H9 (cell line): ENCODE measurements at regions not wholly inside any gene's neighbourhood (a gene's known extent, or its start where the extent isn't known, plus 50 kb on each side); places are given as distances from the start of the nearest gene placed in this dataset.

ENCODE experiments used
- DNase-seq: peaks from one replicate; pipeline ENCODE4 v3.0.0-alpha.2; 2017
- H2AFZ ChIP-seq: one replicate; pipeline ENCODE4 v1.6.1; 2013; ENCODE audit warnings: mild to moderate bottlenecking, low read length, control low read depth, moderate library complexity
- H2AK5ac ChIP-seq: 2 replicates; pipeline ENCODE4 v1.6.1; 2013; ENCODE audit warnings: low read length, control low read depth, mixed read lengths; ENCODE audit not compliant: insufficient read length
- H2BK120ac ChIP-seq: one replicate; pipeline ENCODE4 v1.6.1; 2013; ENCODE audit warnings: low read depth, mild to moderate bottlenecking, low read length, control low read depth, inconsistent platforms; ENCODE audit not compliant: poor library complexity, severe bottlenecking
- H2BK12ac ChIP-seq: 2 replicates; pipeline ENCODE4 v1.6.1; 2013; ENCODE audit warnings: low read length, control low read depth, mixed read lengths, low read depth; ENCODE audit not compliant: insufficient read length
- H2BK15ac ChIP-seq: 2 replicates; pipeline ENCODE4 v1.6.1; 2013; ENCODE audit warnings: low read depth, low read length, control low read depth
- H2BK20ac ChIP-seq: one replicate; pipeline ENCODE4 v1.6.1; 2013; ENCODE audit warnings: low read depth, mild to moderate bottlenecking, low read length, control low read depth, inconsistent platforms; ENCODE audit not compliant: poor library complexity, severe bottlenecking
- H2BK5ac ChIP-seq: 2 replicates; pipeline ENCODE4 v1.6.1; 2013; ENCODE audit warnings: low read length, control low read depth, mixed read lengths; ENCODE audit not compliant: insufficient read length
- H3K14ac ChIP-seq: 2 replicates; pipeline ENCODE4 v1.6.1; 2013; ENCODE audit warnings: low read length, control low read depth; ENCODE audit not compliant: insufficient read depth
- H3K18ac ChIP-seq: 2 replicates; pipeline ENCODE4 v1.6.1; 2013; ENCODE audit warnings: low read depth, mild to moderate bottlenecking, mixed read lengths, low read length, control low read depth; ENCODE audit not compliant: insufficient read length
- H3K23ac ChIP-seq: 2 replicates; pipeline ENCODE4 v1.6.1; 2013; ENCODE audit warnings: low read length, control low read depth, mixed read lengths, low read depth; ENCODE audit not compliant: insufficient read length
- H3K23me2 ChIP-seq: 2 replicates; pipeline ENCODE4 v1.6.1; 2013; ENCODE audit warnings: low read depth, mild to moderate bottlenecking, mixed read lengths, low read length, control low read depth; ENCODE audit not compliant: insufficient read length, poor library complexity, severe bottlenecking
- H3K27ac ChIP-seq: 2 replicates; pipeline ENCODE4 v1.5.1; 2013; ENCODE audit warnings: low read length, control low read depth, mixed read lengths, low read depth; ENCODE audit not compliant: insufficient read length
- H3K27me3 ChIP-seq: 2 replicates; pipeline ENCODE4 v1.6.1; 2013; ENCODE audit warnings: low read length, control low read depth, inconsistent platforms; ENCODE audit not compliant: insufficient read depth
- H3K4ac ChIP-seq: 2 replicates; pipeline ENCODE4 v1.6.1; 2013; ENCODE audit warnings: low read depth, mild to moderate bottlenecking, control low read depth, inconsistent platforms, low read length, moderate library complexity
- H3K4me1 ChIP-seq: 2 replicates; pipeline ENCODE4 v1.6.1; 2013; ENCODE audit warnings: low read length, control low read depth, inconsistent platforms; ENCODE audit not compliant: insufficient read depth
- H3K4me2 ChIP-seq: 2 replicates; pipeline ENCODE4 v1.6.1; 2013; ENCODE audit warnings: low read length, control low read depth, mixed read lengths; ENCODE audit not compliant: insufficient read length, insufficient read depth
- H3K56ac ChIP-seq: 2 replicates; pipeline ENCODE4 v1.6.1; 2013; ENCODE audit warnings: low read depth, mild to moderate bottlenecking, mixed read lengths, low read length, control low read depth; ENCODE audit not compliant: insufficient read length
- H3K79me1 ChIP-seq: 2 replicates; pipeline ENCODE4 v1.6.1; 2013; ENCODE audit warnings: low read depth, mild to moderate bottlenecking, moderate library complexity, low read length, control low read depth, inconsistent platforms; ENCODE audit not compliant: insufficient read depth, poor library complexity, severe bottlenecking
- H3K79me2 ChIP-seq: 2 replicates; pipeline ENCODE4 v1.6.1; 2013; ENCODE audit warnings: low read length, control low read depth, inconsistent platforms; ENCODE audit not compliant: insufficient read depth
- H3K9ac ChIP-seq: 2 replicates; pipeline ENCODE4 v1.6.1; 2013; ENCODE audit warnings: low read length, control low read depth, mixed read lengths; ENCODE audit not compliant: insufficient read length; ENCODE audit errors: extremely low read depth
- H3K9me3 ChIP-seq: one replicate; pipeline ENCODE4 v1.6.1; 2013; ENCODE audit warnings: low read depth, low read length, inconsistent platforms; ENCODE audit not compliant: control insufficient read depth
- H3T11ph ChIP-seq: one replicate; pipeline ENCODE4 v1.6.1; 2013; ENCODE audit warnings: mild to moderate bottlenecking, low read length, control low read depth, inconsistent platforms
- H4K20me1 ChIP-seq: one replicate; pipeline ENCODE4 v1.6.1; 2013; ENCODE audit not compliant: control insufficient read depth, insufficient read length, insufficient read depth
- H4K5ac ChIP-seq: 2 replicates; pipeline ENCODE4 v1.6.1; 2013; ENCODE audit warnings: low read depth, mild to moderate bottlenecking, mixed read lengths, low read length, control low read depth; ENCODE audit not compliant: insufficient read length
- H4K8ac ChIP-seq: replicated peaks from 2 replicates; pipeline ENCODE4 v1.6.1; 2013; ENCODE audit warnings: low read length, control low read depth, mixed read lengths, low read depth; ENCODE audit not compliant: insufficient read length
- H4K91ac ChIP-seq: 2 replicates; pipeline ENCODE4 v1.6.1; 2013; ENCODE audit warnings: low read depth, mild to moderate bottlenecking, moderate library complexity, mixed read lengths, low read length, control low read depth; ENCODE audit not compliant: insufficient read length
- H3K27ac Mint-ChIP-seq, 3 experiments: 2 replicates in 2 of 3; 3 replicates in 1 of 3; pipeline ENCODE4 v1.8.0; 2020 to 2021; ENCODE audit warnings: mixed read lengths in 3 of 3, mild to moderate bottlenecking in 1 of 3, moderate library complexity in 1 of 3
- H3K27me3 Mint-ChIP-seq: 2 replicates; pipeline ENCODE4 v1.8.0; 2021; ENCODE audit warnings: low read depth, mild to moderate bottlenecking, moderate library complexity, mixed read lengths
- H3K36me3 Mint-ChIP-seq, 3 experiments: 2 replicates in 2 of 3; 3 replicates in 1 of 3; pipeline ENCODE4 v1.8.0; 2020 to 2021; ENCODE audit warnings: low read depth in 3 of 3, mixed read lengths in 3 of 3; ENCODE audit not compliant: insufficient read depth in 1 of 3
- H3K4me1 Mint-ChIP-seq, 2 experiments: 2 replicates each; pipeline ENCODE4 v1.8.0; 2020; ENCODE audit warnings: mixed read lengths in 2 of 2
- H3K4me3 Mint-ChIP-seq, 2 experiments: 2 replicates in 1 of 2; 3 replicates in 1 of 2; pipeline ENCODE4 v1.8.0; 2020 to 2021; ENCODE audit warnings: mild to moderate bottlenecking in 2 of 2, mixed read lengths in 2 of 2, moderate library complexity in 1 of 2
- H3K9me3 Mint-ChIP-seq, 2 experiments: 2 replicates in 1 of 2; 3 replicates in 1 of 2; pipeline ENCODE4 v1.8.0; 2020; ENCODE audit warnings: mild to moderate bottlenecking in 2 of 2, mixed read lengths in 2 of 2, moderate library complexity in 1 of 2
- WGBS: extraction: QIAGEN DNeasy Blood & Tissue Kit; methylation state at CpG from one replicate; pipeline ENCODE4 v1.1.7; 2013; ENCODE audit warnings: missing lambda C conversion rate, low lambda C conversion rate, mixed read lengths; ENCODE audit not compliant: insufficient read length; ENCODE audit errors: extremely low coverage; 5-methylcytosine and 5-hydroxymethylcytosine counted together
- TF ChIP-seq, protein P1 (sequence below): fragments of 200-600 bp; sonication (generic); conservative IDR thresholded peaks from 3 replicates; pipeline ENCODE4 v1.8.0; 2021; ENCODE audit warnings: antibody characterized with exemption, mild to moderate bottlenecking

- Histone ChIP-seq H2AK5ac (no peak overlapping the region), H3K4me1 (peaks cover 2% of the 10 kb centered on the region), H4K5ac (no peak overlapping the region), H3T11ph (no peak overlapping the region), H2BK15ac (no peak overlapping the region), H3K4ac (no peak overlapping the region), H3K56ac (no peak overlapping the region), H4K20me1 (no peaks in the 10 kb centered on the region), H2BK12ac (no peak overlapping the region), H3K27ac (no peak overlapping the region), H3K79me1 (no peaks in the 10 kb centered on the region), H2AFZ (no peak overlapping the region), H2BK120ac (no peak overlapping the region), H3K79me2 (no peaks in the 10 kb centered on the region), H3K27me3 (no peaks in the 10 kb centered on the region), H3K23me2 (no peaks in the 10 kb centered on the region), H3K9ac (no peak overlapping the region), H4K91ac (no peak overlapping the region), H3K4me2 (no peak overlapping the region), H3K23ac (no peak overlapping the region), H4K8ac (no peak overlapping the region), H3K18ac (no peak overlapping the region), H3K9me3 (no peaks in the 10 kb centered on the region), H2BK20ac (no peak overlapping the region), H2BK5ac (no peak overlapping the region), H3K14ac (no peak overlapping the region)
- no CpG with 5 or more reads among the region's 5 CpGs for WGBS
- H3K27me3 Mint-ChIP-seq, result no peaks in the 10 kb centered on the region
- H3K9me3 Mint-ChIP-seq, result peaks cover 1 to 3% of the 10 kb centered on the region in 2 experiments; a peak in 1 of 5 replicates
- no peak overlapping the region for H3K27ac Mint-ChIP-seq
- TF ChIP-seq, protein P1, sequence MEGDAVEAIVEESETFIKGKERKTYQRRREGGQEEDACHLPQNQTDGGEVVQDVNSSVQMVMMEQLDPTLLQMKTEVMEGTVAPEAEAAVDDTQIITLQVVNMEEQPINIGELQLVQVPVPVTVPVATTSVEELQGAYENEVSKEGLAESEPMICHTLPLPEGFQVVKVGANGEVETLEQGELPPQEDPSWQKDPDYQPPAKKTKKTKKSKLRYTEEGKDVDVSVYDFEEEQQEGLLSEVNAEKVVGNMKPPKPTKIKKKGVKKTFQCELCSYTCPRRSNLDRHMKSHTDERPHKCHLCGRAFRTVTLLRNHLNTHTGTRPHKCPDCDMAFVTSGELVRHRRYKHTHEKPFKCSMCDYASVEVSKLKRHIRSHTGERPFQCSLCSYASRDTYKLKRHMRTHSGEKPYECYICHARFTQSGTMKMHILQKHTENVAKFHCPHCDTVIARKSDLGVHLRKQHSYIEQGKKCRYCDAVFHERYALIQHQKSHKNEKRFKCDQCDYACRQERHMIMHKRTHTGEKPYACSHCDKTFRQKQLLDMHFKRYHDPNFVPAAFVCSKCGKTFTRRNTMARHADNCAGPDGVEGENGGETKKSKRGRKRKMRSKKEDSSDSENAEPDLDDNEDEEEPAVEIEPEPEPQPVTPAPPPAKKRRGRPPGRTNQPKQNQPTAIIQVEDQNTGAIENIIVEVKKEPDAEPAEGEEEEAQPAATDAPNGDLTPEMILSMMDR, result no peak
- DNase-seq, result no peak
- no peaks in the 10 kb centered on the region for H3K36me3 Mint-ChIP-seq
- peaks cover 5 to 13% of the 10 kb centered on the region in 2 experiments for H3K4me1 Mint-ChIP-seq
- no peak overlapping the region for H3K4me3 Mint-ChIP-seq
These were observed 222.8 kb downstream of the RAB11FIP2 start for GRCh38 chr10:117823980-117824379.
